ENCODE measurements at regions not wholly inside any gene's neighbourhood (a gene's known extent, or its start where the extent isn't known, plus 50 kb on each side); places are given as distances from the start of the nearest gene placed in this dataset.

DNA sequence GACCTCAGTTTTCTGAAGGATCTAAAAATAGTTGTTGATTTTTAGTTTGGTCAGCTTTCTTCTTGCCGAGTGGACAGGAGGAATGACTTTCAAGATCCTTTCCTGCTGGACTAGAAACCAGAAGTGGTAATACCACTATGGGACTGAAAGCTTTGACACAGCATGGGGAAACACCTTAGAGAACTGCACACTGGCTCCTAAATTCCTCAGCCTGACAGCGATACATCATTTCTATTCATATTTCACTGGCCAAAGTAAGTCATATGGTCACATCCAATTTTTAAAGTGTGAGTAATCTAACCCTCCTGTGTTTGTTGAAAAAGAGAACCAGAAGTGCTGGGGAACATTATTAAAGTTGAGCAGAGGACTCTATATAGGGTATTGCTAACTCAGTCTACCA, 244.7 kb upstream of the MMADHC start:
- no peak for DNase-seq

DNA sequence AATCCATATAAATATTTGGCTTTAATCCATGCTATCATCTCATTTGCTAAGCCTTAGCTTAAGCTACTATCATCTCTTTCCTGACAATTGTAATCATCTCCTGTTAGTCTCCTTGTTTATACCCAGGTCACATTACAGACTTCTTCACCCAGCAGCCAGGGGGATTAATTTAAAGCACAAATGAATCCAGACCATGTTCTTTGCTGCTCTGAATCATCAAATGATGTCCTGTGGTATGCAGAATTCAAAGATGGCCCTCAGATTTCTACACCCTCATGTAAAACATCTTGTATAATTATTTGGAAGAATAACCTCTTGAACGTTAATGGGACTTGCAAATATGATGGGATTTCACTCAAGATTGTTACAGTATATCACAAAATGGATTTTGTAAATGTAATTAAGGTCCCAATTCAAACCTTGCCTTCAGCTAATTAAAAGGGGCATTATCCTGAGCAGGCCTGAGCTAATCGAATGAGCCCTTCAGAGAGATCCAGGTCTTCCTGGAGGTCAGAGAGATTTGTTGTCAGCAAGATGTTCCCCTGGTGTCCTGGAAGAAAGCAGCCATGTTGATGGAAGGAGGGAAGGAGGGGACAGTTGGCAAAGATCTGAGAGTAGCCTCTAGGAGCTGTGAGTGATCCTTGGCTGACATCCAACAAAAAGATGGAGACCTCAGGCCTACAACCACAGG, 241.1 kb upstream of the MMADHC start:
- no peak for DNase-seq

DNA sequence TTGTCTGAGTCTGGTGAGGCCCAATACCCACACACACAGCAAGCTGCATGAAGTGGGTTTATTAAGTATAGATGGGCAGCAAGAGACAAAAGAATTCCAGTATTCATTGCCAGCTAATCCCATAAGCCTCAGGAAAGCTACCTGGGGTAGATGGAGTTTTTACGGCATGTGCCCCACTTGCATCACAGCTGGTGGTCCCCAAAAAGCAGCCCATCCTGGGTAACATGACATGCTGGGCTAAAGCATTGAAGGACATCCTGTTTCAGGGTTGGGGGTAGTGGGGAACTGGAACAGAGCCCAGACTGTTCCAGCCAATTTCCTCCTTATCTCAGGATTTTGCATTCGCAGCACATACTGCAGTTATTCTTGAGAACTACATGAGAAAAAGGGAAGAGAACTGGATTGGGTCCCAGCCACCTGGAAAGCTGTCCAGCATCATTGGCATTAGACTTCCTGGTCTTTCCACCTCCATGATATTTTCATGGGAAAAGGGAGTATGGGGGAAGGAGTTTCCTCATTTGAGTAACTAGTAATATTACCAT, 240.1 kb upstream of the MMADHC start:
- no peak for DNase-seq

DNA sequence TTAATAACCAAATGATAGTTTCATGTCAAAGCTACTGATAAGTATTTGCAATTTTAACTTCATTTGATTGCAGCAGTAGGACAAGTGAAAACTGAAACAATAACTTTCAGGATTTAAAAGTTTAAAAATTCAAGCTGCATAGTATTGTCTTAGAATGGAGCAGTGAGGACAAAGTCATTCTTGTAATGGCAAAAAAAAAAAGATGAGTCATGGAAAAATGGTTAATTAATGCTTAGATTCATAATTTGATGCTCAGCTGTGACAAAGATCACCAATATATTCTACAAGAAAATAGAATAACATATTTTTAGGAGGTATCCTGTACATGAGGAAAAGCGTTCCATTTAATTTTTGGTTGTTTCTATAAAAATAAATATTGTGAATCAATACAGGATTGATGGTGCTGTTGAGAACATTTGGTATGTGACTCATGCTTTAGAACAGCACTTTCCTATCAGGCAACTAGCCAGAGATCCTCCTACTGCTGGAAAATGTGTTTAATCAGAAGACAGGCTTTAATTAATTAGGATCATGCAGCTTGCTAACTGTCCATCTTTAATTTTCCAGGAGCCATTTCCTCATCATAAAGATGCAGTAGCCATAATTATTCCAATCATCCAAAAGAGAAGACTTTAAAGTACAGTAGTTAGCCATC, 239.0 kb upstream of the MMADHC start:
- no peak for DNase-seq

DNA sequence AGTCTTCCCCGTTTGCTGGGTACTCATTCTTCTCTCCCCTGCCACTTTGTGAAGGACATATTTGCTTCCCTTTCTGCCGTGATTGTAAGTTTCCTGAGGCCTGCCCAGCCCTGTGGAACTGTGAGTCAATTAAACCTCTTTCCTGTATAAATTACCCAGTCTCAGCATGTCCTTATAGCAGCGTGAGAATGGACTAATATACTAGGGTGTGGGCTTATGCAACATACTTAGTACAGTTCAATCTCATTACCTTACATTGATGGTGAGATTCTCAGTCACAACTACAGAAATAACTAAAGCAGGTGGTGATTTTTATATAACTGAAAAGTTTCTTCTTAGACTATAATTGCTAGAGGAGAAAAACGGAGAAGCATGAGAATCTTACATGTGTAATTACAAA, 237.9 kb upstream of the MMADHC start:
- no peak for DNase-seq

DNA sequence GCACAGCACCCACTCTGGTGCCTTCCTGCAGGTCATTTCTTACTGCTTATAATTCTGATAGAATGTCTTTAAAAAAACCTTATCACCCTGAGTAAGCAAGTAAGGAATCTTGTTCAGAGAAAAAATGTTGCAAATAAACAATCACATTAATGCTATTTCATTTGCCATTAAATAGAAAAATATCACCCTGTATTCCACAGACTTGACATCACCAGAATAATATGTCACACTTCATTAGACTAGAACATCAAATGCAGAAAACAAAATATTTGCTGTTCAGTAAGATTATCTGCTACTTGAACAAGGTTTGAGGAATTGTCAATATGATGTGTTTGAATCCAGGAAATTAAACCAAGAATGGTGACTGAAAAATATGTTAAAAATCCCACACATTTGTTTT, 236.6 kb upstream of the MMADHC start:
- DNase-seq: no peak

DNA sequence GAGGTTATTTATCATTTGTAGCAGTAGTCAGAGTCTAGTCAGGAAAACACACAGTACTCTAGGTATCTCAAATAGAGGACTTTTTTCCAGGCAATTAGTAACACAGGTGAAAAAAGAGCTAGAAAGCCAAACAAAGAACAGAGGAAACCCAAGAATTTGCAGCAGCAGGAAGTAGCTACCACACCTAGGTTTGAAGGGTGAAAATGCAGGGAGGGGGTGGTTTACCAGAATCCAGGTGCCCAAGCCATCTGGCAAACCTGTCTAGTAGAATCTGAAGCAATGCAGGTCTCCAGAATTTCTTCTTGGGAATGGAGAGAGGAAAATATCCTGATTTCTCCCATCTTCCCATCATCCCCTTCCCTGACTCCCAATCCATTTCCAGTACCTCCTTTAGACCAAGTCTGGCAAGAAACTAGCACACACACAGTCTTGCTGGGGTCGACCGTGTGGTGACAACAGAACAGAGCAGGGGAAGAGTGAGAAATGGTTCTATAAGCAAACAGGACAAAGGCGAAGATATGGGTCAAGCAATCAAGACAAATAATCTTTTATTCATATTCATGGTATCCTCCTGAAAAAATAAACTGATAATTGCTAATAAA, 231.9 kb upstream of the MMADHC start:
- no peak for DNase-seq

DNA sequence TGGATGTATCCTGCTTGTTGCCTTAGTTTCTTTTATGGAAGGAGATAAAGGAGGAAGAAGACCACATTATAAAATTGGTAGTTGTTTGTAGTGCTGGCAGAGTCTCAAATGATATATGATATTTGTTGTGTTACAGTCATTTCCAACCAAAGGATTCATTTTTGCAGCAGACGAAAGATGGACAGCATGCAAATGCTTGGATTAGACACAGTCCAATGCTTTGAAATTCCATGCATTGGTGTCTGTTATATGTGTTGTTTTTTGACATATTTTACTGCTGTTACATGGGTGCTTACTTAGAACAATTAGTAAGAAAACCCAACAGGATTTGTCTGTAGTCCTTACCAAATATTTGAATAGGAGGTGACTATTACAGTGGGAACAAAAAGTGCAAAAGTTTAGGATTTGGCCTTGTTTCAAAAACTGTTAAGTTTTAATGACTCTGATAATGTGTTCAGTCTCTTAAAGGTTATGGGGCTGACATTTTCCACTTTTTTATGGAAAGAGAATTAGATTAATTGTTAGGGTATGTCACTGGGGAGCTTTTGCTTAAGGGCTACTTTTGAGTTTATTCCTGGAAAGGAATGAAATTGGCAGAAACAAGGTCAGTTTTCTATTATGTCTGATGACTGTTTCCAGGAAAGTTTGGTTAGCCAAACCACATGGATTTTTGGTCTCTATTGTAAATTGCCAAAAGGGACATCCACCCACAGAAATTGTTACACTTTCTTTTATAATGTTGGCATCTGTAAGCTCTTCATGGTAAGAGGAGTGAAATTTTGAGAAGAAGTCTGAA, 229.4 kb upstream of the MMADHC start:
- DNase-seq: no peak

DNA sequence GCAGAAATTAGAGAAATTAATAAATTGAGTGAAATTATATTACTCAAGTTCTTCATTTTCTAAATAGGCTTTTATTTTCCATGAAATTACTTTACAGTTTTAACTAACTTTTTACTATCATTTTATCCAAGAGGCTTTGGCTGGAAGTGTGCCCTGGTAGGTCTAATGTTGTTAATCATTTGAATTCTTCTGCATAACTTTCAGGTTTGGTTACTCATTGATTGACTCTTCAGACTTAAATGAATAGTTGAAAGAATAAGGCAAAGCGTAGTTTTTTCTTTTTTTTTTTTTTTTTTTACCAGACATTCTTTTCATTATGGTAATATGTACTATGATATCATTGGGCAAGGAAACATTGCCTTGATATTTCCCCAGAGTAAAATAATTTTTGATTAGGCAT, 228.4 kb upstream of the MMADHC start:
- no peak for DNase-seq

DNA sequence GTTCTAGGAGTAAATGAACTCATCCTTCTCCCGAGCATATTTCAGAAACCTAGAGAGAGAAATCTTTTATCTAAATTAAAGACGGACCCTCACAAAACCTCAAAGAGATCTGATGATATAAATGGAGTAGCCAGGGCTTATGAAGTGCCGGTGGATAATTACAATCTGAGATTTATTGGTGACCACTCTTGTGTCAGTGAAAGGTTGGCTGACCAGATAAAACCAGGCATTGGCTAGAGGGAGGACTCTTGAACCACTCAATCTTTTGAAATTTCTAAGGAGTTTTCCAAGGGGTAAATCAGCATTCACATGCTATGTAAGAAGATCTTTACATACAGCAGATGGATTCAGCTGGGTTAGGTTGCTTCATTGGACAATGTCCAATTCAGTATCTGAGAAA, 227.3 kb upstream of the MMADHC start:
- DNase-seq: no peak

DNA sequence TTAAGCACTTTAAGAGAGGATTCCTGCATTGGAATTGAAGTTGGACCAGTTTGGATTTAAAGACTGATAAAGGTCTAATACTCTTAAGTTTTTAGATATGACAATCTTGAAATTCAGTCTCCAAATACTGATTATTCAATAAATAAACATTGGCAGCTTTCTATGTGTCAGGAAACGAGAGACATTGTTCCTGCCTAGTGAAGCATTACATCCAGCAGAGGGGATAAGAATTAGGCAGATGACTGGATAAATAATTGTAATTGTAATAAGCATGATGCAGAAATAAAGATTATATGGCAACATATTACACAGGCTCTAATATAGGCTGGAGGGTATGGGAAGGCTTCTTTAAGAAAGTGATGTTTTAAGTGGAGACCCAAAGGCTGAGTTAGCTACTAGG, 226.5 kb upstream of the MMADHC start:
- DNase-seq: no peak

DNA sequence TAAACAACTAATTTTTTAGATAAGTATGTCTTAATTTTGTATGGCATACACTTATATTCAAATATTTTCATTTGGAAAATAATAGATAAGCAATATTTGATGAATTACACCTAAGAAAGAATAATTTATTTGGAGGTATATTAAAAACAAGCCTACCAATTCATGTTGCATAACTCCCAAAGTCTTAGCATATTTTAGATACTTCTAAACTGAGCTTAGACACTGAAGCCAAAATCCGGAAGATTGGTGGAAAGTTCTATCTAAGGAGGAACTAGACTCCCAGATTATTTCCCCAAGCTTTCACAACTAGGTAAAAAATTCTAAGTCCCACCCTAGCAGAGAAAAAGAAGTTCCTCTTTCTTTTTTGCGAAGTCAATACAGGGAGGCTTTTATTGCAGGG, 221.0 kb upstream of the MMADHC start:
- no peak for DNase-seq

DNA sequence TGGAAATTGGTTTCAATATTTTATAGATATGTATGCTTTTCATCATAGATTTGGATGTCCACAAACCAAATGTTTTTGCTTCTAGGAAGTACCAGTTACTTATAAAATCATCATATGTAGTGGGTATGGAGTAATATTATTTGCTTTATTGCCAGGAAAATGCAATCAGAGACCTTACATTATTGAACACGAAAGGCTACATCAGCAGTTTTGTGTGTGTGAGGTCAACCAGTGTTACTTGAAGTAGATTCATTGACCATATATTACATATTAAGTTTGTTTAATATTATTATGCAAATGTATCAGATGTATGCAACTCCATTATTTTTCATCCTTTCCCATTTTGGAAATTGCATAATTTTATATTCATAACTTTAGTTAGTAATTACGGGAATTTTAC, 219.1 kb upstream of the MMADHC start:
- no peak for DNase-seq

DNA sequence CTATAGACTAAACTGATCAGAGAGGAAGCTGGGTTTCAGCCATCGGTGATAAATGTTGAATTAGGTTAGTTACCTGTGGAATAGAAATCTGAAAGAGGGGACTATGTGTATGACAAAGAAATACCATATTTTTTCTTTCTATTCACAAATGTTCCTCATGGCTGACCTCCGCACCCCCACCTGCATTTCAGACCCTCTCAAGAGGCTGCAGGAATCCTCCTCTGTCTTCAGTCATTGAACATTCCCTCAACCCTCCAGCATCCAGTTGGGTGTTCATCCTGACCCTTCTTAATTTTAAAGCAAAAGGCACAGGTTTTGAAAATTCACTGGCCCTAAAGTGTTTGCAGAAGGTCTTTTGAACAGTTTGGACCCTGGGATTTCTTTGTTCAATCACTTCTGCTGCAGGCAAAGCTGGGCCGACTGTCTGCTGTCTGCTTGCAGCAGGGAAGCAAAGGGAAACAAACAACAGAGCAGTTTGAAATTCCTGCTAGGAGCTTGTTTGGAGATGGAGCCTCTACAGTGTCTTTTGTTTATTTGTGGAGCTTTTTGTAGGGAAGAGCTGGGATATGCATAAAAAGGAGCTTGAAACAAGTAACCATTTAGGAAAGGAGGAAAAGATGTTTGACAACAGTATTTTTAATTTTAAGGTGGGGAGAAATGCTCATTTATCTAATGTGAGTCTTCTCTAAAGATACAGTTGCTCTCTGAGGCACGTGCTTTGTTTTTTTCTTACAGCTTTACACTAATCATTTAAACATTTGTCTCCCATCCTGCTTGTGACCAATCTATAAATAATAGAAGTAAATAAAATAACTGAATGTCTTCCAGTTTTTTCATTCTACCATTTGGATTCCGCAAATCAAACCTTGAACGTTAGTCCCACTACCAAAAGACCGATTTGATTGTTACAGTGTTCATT, 213.3 kb upstream of the MMADHC start:
- DNase-seq: peak; percentile 56

DNA sequence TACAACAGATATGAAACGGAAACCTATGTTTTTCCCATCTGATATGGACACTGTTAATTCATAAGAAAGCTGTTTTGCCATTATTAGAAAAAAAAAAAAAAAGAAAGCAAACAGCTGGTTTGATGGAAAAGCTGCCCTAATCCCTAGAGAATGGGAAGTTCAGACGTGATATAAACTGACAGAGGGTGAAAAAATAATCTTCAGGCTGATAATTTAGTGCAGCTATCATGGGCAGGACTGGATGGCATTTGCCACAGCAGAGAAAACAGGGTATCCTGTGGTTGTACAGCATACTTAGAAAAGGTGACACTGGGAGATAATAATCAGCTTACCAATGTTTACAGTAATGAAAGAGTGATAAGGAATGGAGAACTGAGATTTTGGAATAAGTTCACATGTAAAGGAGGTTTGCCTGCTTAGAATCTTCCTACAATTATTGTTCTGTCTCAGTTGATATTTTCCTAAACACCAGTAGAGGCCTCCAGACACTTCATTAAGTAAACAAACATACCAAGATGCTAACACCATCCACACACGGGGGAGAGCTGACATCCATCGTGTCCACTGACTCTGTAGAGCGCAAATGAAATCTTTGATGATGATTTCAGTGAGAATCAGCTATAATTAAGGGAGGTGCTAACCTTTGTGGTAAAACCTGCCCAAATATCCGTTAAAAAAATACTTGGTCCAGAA, 211.6 kb upstream of the MMADHC start:
- no peak for DNase-seq

DNA sequence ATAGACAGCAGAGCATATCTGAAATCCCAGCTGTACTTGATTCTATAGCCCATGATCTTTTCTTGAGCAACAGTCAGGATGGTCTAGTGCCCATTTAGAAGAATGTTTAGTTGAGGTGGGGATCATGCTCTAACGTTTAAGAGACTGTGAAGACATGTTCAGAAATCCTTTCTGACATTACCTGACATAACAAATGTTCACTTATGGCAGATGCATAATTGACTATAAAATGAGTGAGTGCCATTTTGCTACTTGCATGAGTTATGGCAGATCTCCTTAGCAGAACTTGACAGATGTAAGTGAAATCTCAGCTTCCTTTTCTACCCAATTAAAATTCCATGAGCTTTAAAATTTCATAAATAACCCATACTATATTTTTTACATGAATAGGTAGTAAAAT, 209.5 kb upstream of the MMADHC start:
- DNase-seq: no peak

DNA sequence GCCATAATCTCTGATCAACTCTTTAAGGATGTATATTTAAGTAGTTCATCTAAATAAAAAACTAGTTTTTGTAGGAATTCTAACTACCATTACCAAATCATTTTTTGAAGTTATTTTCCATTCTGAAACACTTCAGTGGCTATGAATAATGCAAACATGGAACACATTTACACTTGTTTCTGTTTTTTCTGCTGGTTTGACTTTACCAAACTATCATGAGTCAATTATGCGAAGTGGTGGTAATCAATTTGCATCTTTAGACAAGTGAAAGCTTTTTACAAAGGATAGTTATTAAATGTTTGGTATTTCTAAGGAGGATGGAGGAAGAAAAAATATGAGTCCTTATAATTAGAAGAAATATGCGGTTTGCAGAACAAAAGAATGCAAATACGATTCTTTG, 202.0 kb upstream of the MMADHC start:
- no peak for DNase-seq

DNA sequence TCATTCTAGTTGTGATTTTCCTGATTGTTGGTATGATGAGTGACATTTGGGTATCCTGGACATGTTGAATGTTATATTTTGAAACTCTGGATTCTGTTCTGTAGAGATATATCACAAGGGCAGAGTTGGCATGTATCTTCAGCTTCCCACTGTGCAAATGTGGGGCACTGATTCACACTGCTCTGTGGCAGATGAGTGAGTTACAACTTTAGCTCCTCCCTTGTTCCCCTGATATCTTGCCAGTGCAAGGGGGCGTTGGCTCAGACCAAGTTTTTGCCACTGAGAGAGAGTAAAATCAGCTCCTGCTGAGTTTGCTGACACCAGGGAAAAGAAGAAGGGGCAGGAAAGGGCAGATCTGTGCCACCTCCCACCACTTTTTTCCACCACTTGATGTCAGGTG, 199.6 kb upstream of the MMADHC start:
- peak; percentile 43 for DNase-seq

DNA sequence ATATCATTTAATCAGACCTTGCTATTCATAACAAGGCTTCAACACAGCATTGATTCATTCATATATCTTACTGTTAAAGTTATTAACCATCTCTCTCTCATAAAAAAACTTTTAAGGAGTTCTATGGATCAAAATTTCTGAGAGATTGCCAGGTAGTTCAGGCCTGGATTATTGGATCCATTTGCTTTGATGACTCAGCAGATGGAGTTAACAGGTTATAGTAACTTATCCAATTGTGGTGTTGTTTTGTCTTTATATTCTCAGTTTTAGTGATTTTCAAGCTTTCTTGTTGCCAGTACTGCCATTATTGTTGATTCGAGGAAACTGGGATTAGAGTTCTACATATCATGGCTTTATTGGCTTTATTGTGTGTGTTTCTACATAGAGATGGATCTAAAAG, 195.7 kb upstream of the MMADHC start:
- DNase-seq: no peak

DNA sequence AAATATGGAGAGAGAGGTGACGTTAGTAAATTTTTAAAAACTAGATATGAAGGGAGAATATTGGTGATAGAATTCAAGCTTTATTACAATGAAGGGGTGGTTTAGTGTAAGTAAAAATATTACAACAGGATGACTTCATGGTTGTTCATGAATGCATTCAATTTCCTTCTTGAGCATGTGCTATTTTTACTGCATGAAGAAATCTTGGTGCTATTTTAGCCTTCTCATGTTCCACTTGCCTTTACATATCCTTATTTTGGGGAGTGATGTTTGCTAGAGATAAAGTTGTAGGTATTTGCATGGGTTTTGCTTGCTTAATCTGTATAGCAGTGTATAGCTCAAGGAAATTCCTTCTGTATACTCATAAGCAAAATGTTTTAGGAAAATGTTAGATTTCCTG, 195.0 kb upstream of the MMADHC start:
- DNase-seq: no peak

DNA sequence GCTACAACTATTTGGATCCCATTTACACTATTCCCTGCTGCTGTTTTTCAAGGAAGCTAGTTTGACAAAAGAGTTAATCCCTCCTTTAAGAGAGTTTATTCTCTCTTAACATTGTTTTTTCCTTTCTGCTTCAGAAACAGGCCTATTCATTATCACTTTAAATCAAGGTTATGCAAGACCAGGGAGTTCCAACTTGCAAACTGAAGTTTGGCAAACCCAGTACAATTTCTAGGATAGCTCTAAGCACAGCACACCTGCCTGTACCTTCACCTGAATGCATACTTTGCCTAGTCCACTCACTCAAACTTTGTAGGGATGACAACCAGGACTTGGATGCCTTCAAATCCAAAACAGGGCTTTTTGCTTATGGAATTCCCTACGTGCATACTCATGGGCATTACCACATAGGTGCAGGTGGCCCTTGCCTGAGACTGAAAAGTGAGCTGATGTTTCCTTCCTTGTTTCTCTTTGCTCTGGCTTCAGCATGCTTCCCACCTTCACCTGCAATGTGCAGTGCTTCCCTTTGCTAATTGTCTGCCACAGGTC, 193.8 kb upstream of the MMADHC start:
- no peak for DNase-seq

DNA sequence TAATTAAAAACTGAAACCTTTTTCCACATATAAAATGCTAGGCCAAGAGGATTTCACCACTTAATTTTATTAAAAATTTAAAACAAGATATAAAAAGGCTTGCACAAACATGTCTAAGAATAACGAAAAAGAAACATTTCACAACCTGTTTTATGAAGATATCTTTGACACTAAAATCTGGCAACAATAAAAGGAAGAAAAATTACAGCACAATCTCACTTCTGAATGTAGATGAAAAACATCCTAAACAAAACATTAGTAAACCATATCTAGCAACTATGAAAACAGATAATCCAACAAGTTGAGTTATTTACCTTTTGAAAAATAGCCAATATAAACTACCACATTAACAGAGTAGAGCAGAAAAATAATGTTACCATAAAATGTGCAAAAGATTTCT, 185.4 kb upstream of the MMADHC start:
- DNase-seq: no peak
